Endothelial cell (in vitro differentiated cells): ENCODE measurements at regions not wholly inside any gene's neighbourhood (a gene's known extent, or its start where the extent isn't known, plus 50 kb on each side); places are given as distances from the start of the nearest gene placed in this dataset.

Source experiments
- DNase-seq: peaks from one replicate; pipeline ENCODE4 v3.0.0; 2021; ENCODE audit warnings: low spot score
- H3K27ac Mint-ChIP-seq: one replicate; pipeline ENCODE4 v1.8.0; 2021; ENCODE audit warnings: mixed read lengths, inconsistent platforms; ENCODE audit not compliant: unreplicated experiment
- H3K27me3 Mint-ChIP-seq: one replicate; pipeline ENCODE4 v1.8.0; 2021; ENCODE audit warnings: mild to moderate bottlenecking, moderate library complexity, mixed read lengths, inconsistent platforms; ENCODE audit not compliant: unreplicated experiment
- H3K36me3 Mint-ChIP-seq: one replicate; pipeline ENCODE4 v1.8.0; 2021; ENCODE audit warnings: mild to moderate bottlenecking, low read depth, mixed read lengths, inconsistent platforms; ENCODE audit not compliant: unreplicated experiment
- H3K4me1 Mint-ChIP-seq: one replicate; pipeline ENCODE4 v1.8.0; 2021; ENCODE audit warnings: mild to moderate bottlenecking, mixed read lengths, inconsistent platforms; ENCODE audit not compliant: unreplicated experiment
- H3K4me3 Mint-ChIP-seq: one replicate; pipeline ENCODE4 v1.8.0; 2021; ENCODE audit warnings: mild to moderate bottlenecking, mixed read lengths, inconsistent platforms; ENCODE audit not compliant: unreplicated experiment
- H3K9me3 Mint-ChIP-seq: one replicate; pipeline ENCODE4 v1.8.0; 2021; ENCODE audit warnings: mixed read lengths, inconsistent platforms; ENCODE audit not compliant: unreplicated experiment
- TF ChIP-seq, protein P1 (sequence below): fragments of 200-600 bp; sonication (generic); IDR thresholded peaks from one replicate; pipeline ENCODE4 v1.5.0; 2021; ENCODE audit warnings: antibody characterized with exemption; ENCODE audit not compliant: unreplicated experiment

DNA sequence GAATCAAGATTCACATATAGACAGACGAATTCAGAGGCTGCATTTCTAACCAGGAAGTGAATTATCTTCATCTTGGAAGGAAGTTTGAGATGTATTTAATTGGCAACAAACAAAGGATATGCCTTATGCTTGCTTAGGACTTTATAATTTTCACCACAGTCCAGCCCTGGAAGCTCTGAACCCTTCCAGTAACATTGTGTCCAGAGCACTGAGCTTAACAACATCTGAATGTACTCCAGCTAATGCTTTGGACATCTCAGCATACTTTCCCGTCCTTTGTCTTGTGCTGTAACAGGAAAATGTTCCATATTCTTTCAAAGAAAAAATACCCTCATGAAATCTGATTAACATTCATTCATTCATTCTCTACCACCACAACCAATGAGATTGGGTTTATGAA is 136.3 kb upstream of the SPATS2L start:
- DNase-seq = no peak
- TF ChIP-seq, protein P1, sequence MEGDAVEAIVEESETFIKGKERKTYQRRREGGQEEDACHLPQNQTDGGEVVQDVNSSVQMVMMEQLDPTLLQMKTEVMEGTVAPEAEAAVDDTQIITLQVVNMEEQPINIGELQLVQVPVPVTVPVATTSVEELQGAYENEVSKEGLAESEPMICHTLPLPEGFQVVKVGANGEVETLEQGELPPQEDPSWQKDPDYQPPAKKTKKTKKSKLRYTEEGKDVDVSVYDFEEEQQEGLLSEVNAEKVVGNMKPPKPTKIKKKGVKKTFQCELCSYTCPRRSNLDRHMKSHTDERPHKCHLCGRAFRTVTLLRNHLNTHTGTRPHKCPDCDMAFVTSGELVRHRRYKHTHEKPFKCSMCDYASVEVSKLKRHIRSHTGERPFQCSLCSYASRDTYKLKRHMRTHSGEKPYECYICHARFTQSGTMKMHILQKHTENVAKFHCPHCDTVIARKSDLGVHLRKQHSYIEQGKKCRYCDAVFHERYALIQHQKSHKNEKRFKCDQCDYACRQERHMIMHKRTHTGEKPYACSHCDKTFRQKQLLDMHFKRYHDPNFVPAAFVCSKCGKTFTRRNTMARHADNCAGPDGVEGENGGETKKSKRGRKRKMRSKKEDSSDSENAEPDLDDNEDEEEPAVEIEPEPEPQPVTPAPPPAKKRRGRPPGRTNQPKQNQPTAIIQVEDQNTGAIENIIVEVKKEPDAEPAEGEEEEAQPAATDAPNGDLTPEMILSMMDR = no peak
- H3K36me3 Mint-ChIP-seq = no peaks in the 10 kb centered on the region
- peaks cover 1% of the 10 kb centered on the region for H3K27me3 Mint-ChIP-seq
- H3K4me1 Mint-ChIP-seq = peaks cover 3% of the 10 kb centered on the region
- H3K27ac Mint-ChIP-seq = no peak overlapping the region
- H3K4me3 Mint-ChIP-seq = no peak overlapping the region
- H3K9me3 Mint-ChIP-seq = no peaks in the 10 kb centered on the region

DNA sequence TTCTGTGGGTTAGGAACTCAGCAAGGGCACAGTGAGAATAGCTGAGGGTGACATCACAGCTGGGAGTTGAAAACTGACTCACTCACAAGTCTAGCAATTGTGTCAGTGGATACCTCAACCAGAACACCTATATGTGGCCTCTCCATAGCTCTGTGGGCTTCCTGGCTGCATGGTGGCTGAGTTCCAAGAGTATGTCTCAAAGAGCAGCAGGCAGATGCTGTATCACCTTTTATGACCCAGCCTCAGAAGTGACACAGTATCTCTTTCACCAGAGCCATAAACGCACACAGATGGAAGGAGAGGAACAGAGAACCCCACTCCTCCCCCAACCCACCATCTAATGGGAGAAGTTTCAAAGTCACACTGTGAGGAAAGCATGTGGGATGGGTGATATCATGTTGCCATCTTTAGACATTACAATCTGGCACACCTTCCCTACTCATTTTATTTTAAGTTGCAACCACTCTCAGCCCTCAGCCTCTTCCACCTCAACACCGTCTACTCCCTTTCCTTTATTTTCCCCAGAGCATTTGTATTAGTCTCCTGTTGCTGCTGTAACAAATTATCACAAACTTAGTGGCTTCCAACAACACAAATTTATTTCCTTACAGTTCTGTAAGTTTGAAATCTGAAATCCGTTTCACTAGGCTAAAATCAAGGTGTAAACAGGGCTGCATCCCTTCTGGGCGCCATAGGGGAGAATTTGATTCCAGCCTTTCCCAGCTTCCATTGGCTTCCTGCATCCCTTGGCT is 134.6 kb upstream of the SPATS2L start:
- Mint-ChIP-seq H3K4me3 (no peak overlapping the region), H3K36me3 (no peaks in the 10 kb centered on the region), H3K4me1 (peaks cover 3% of the 10 kb centered on the region), H3K27me3 (peaks cover 1% of the 10 kb centered on the region), H3K27ac (no peak overlapping the region), H3K9me3 (no peaks in the 10 kb centered on the region)
- no peak for DNase-seq
- TF ChIP-seq, protein P1 = no peak

DNA sequence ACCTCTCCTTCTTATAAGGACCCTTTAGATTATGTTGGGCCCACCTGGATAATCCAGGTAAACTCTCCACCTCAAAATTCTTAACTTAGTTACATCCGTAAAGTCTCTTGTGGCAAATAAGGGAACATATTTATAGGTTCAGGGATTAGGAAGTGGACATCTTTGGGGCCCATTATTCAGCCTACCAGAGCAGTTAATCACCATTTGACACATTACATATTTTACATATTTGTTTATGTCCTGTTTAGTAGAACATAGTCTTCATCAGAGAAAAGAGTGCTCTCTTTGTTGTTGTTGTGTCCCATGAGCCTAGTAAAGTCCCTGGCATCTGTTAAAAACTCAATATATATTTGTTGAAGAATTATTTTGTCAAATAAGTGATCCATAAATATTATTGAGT is 134.0 kb upstream of the SPATS2L start:
- H3K36me3 Mint-ChIP-seq = no peaks in the 10 kb centered on the region
- H3K27me3 Mint-ChIP-seq = peaks cover 1% of the 10 kb centered on the region
- TF ChIP-seq, protein P1 = no peak
- H3K4me1 Mint-ChIP-seq = peaks cover 3% of the 10 kb centered on the region
- H3K9me3 Mint-ChIP-seq = no peaks in the 10 kb centered on the region
- no peak overlapping the region for H3K4me3 Mint-ChIP-seq
- no peak overlapping the region for H3K27ac Mint-ChIP-seq
- no peak for DNase-seq

DNA sequence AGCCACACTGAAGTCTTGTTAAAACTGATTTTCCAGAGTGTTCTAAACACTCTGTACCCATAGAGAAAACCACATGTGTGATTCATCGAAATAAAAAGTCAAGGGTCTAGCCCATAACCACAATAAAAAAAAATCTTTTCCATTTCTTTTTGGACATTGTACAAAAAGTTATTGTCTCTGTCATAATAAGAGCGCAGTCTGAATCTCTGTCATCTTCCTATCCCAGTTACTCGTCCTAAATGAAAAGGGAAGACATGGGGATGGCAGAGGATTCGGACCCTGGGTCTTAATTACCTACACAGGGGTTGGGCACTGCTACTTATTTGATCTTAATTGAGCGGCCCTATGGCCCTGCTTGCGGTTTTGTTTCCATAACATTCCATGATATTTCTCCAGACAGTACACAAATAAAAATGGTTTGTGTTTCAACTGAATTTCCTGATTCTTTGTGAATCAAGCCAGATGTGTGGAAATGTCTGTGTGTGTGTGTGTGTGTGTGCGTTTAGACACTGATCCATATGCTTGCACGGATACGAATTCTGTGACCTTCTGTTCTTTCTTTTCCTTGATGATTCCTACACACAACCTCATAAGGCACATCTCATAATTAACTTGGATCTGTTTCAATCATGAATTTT is 133.4 kb upstream of the SPATS2L start:
- no peak for DNase-seq
- no peaks in the 10 kb centered on the region for H3K9me3 Mint-ChIP-seq
- peaks cover 3% of the 10 kb centered on the region for H3K4me1 Mint-ChIP-seq
- TF ChIP-seq, protein P1 = no peak
- no peaks in the 10 kb centered on the region for H3K36me3 Mint-ChIP-seq
- no peak overlapping the region for H3K4me3 Mint-ChIP-seq
- no peak overlapping the region for H3K27ac Mint-ChIP-seq
- H3K27me3 Mint-ChIP-seq = peaks cover 1% of the 10 kb centered on the region

DNA sequence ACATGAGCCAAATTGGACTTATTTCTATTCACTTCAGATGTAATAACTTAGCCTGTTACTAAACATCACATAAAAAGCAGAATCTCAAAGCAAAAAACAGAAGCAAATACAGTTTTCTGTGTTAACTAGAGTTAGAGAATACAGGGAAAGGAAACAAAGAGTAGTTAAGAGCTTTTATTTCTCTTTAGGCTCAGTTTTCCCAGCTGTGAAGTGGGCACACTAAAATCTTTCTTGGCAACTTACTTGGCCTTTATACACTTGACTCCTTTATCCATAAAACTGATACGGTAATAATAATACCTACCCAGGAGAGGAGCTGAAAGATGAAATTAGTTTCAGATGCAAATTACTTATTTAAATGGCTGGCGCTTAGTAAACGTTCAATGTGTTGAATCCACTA is 132.8 kb upstream of the SPATS2L start:
- no peaks in the 10 kb centered on the region for H3K36me3 Mint-ChIP-seq
- no peak overlapping the region for H3K4me3 Mint-ChIP-seq
- DNase-seq = no peak
- H3K27me3 Mint-ChIP-seq = peaks cover 1% of the 10 kb centered on the region
- H3K4me1 Mint-ChIP-seq = peaks cover 3% of the 10 kb centered on the region
- no peaks in the 10 kb centered on the region for H3K9me3 Mint-ChIP-seq
- TF ChIP-seq, protein P1 = no peak
- H3K27ac Mint-ChIP-seq = no peak overlapping the region
